Panc1 (cell line): ENCODE measurements at regions not wholly inside any gene's neighbourhood (a gene's known extent, or its start where the extent isn't known, plus 50 kb on each side); places are given as distances from the start of the nearest gene placed in this dataset.
"Not testable (repeated sequence)": the region's sequence is repeated elsewhere in the genome, so short reads cannot be mapped to it uniquely, and the experiment has no call there.

Experiments used
- CTCF ChIP-seq: fragments of 450-650 bp; IDR thresholded peaks from 2 replicates; pipeline ENCODE4 v1.5.1; 2017; ENCODE audit warnings: mild to moderate bottlenecking
- POLR2AphosphoS5 ChIP-seq: IDR thresholded peaks from 2 replicates; pipeline ENCODE4 v1.6.1; 2012; ENCODE audit warnings: mild to moderate bottlenecking, low read depth, low read length, moderate library complexity
- REST ChIP-seq, 2 experiments: IDR thresholded peaks; 2 replicates each; pipeline ENCODE4 v1.6.1; 2011 to 2012; ENCODE audit warnings: low read depth in 2 of 2, control low read depth in 1 of 2, low read length in 1 of 2, mild to moderate bottlenecking in 1 of 2, moderate library complexity in 1 of 2; ENCODE audit not compliant: insufficient read depth in 1 of 2

- TF ChIP-seq CTCF; POLR2AphosphoS5; REST (IDR thresholded peaks at IDR 0.05; ENCODE audit: insufficient read depth in 1 of 2, low read depth in 2 of 2, low read length in 1 of 2): not testable (repeated sequence)
Observed at GRCh38 chr18:44362213-44362612, 318.5 kb upstream of the SETBP1 start.
